OCI-LY1 (cell line): ENCODE measurements at regions not wholly inside any gene's neighbourhood (a gene's known extent, or its start where the extent isn't known, plus 50 kb on each side); places are given as distances from the start of the nearest gene placed in this dataset.

Experiments
- CTCF ChIP-seq: fragments of 200-600 bp; sonication (generic), shearing (Covaris generic); IDR thresholded peaks from 2 replicates; pipeline ENCODE4 v1.5.1; 2017; ENCODE audit warnings: mild to moderate bottlenecking, antibody characterized with exemption, low read length, moderate library complexity, mixed read lengths
- EZH2 ChIP-seq: fragments of 200-600 bp; sonication (generic), shearing (Covaris generic); IDR thresholded peaks from 2 replicates; pipeline ENCODE4 v1.8.0; 2017; ENCODE audit warnings: borderline replicate concordance, mixed run types, mild to moderate bottlenecking, antibody characterized with exemption, low read length, moderate library complexity, mixed read lengths

GRCh38 chrX:121754301-121754700 is 706.9 kb downstream of the GLUD2 start:
- no peak for TF ChIP-seq CTCF
- TF ChIP-seq EZH2: no peak
